HG03565 (cell line): ENCODE measurements at regions not wholly inside any gene's neighbourhood (a gene's known extent, or its start where the extent isn't known, plus 50 kb on each side); places are given as distances from the start of the nearest gene placed in this dataset.

Source experiments
- ATAC-seq: cut with Tn5 transposase; IDR thresholded peaks from one replicate; pipeline ENCODE4 v1.9.1; 2021; ENCODE audit warnings: mild to moderate bottlenecking, moderate library complexity; ENCODE audit not compliant: unreplicated experiment

- no peak for ATAC-seq
These were observed 195.2 kb downstream of the TLE3 start for GRCh38 chr15:69902414-69903062.

- ATAC-seq = no peak
These were observed 193.9 kb downstream of the TLE3 start for GRCh38 chr15:69903470-69904469.

GRCh38 chr15:69906256-69907185, 191.2 kb downstream of the TLE3 start:
- ATAC-seq = no peak

GRCh38 chr15:69908060-69908459, 189.7 kb downstream of the TLE3 start:
- ATAC-seq = no peak

- ATAC-seq = no peak
These were observed 188.9 kb downstream of the TLE3 start for GRCh38 chr15:69908590-69909420.

GRCh38 chr15:69909719-69910444, 187.8 kb downstream of the TLE3 start:
- no peak for ATAC-seq

DNA sequence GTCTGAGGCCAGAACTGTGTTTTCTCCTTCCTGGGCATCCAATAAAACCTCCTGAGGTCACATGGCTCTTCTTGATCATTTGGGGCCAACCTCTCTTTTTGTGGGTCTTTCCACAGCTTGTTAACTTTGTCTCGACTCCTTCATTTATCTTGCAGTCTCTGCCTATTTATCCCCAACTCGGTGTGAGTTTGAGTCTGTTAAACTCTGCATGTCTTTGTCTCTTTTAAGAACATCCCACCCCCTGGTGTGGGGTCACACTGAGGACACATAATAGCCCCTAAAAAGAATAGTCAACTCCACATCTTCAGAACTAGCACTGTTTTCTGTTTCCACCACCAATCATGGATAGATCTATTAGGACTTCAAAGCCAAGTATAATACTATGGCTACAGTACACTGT, 187.2 kb downstream of the TLE3 start:
- no peak for ATAC-seq

- ATAC-seq = no peak
These were observed 185.6 kb downstream of the TLE3 start for GRCh38 chr15:69912116-69912515.

GRCh38 chr15:69914040-69914439, 183.7 kb downstream of the TLE3 start:
- no peak for ATAC-seq

DNA sequence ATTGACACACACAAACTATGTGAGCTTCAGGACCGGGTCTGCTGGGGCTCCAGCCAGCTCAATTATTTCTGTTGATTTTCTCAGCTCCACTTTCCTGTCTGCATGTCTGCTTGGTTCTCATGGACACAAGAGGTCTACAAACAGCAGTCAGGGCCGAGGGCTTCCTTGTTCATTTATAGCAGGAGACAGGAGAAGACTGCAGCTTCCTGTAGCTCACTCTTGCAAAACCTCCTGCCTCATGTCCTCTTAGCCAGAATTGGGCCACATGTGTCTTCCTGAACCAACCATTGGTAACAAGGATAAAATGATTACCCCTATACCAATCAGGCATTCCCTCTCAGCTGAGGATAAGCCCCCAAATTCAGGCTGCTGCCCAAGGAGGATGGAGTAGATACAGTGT, 182.8 kb downstream of the TLE3 start:
- ATAC-seq = no peak

DNA sequence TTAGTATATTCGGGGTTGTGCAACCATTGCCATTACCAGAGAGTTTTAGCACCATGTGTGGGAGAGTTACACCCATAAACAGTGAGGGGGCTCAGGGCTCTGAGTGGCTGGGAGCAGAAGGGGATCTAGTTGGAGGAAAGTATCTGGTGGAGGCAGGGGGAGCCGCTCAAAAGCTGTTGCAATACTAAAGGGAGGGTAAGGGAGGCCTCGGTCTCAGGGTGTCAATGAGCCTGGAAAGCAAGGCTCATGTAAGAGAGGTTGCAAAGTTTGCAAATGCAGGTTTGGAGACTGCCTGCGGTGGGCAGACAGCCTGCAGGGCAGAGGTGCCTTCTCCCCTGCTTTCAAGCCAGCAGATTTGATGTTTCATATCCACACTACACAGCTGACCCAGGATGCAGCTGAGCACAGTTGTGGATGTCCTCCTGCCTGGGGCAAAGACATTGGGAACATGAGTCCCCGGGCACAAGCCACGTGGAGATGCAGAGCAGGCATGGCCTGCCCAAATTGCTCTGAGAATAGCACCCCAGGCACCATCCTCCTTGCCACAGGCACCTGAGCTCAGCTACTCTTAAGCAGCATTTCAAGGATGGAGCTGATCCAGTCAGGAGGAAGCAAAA, 181.4 kb downstream of the TLE3 start:
- no peak for ATAC-seq

- ATAC-seq = no peak
These were observed 180.7 kb downstream of the TLE3 start for GRCh38 chr15:69917056-69917455.

- no peak for ATAC-seq
These were observed 177.9 kb downstream of the TLE3 start for GRCh38 chr15:69919816-69920215.

DNA sequence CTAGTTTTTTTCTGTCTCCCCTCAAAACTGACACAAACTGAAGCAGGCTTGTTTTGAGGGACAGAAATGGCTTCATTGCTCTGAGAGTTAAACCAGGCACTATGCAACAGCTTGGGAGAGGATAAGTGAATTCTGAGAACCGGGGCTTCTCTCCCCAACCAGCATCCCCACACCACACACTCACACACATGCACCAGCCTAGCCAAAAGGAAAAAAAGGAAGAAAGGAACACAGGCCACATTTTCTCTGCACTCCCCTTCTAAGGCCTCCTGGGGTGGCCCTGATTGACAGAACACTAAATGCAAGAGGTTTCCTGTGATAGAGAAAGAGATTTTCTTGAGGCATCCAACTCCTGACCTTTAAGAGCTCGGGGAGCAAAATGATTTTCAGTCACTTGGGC, 177.5 kb downstream of the TLE3 start:
- no peak for ATAC-seq

- no peak for ATAC-seq
These were observed 175.8 kb downstream of the TLE3 start for GRCh38 chr15:69921626-69922619.

- ATAC-seq = no peak
These were observed 173.2 kb downstream of the TLE3 start for GRCh38 chr15:69924531-69924930.

DNA sequence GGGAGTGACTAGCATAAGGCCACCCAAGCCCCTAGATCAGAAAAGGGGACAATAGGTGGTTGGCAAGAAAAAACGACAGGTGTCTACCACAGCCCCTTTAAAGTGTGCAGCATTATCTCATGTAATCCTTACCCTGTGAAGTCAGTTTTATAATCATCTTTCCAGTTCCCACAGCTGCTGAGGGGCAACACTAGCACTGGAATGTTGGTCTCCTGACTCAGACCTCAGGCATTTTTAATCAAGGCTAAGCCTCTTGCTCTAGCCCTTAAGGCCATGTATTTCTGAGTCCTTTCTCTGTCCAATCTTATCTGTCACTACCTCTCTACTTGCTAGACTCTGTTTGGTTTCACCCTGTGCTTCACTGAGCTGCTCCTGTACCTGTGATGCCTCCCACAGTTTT, 171.7 kb downstream of the TLE3 start:
- no peak for ATAC-seq

DNA sequence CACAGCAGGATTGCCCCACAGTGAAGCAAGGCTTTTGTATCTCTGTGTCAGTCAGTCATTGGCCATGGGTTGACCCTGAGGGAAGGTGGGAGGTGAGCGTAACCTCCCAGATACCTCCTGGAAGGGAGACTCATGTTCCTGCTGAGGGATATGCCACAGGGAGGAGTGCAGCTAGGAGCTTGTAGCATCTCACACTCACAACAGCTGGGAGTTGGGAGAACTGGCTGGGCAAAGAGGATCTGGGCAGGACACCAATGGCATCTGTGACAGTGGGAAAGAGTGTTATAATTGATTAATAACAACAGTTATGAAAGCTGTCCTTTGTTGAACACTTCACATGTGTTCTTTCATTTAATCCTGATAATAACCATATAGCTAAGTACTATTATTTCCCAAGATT, 171.0 kb downstream of the TLE3 start:
- ATAC-seq = no peak
